Cardiac muscle cell (in vitro differentiated cells and primary cell): ENCODE measurements at regions not wholly inside any gene's neighbourhood (a gene's known extent, or its start where the extent isn't known, plus 50 kb on each side); places are given as distances from the start of the nearest gene placed in this dataset.

Experiments used
- DNase-seq, 2 donors: peaks; one replicate each; pipeline versions ENCODE4 v3.0.0 to v3.0.0-alpha.2; 2010 to 2017; ENCODE audit warnings: low read depth in 1 of 2, low spot score in 1 of 2
- H3K27ac ChIP-seq: fragments of 200-600 bp; sonication (generic); 2 replicates; pipeline ENCODE4 v1.5.1; 2016
- H3K27me3 ChIP-seq: fragments of 200-600 bp; sonication (generic); 2 replicates; pipeline ENCODE4 v1.6.0; 2016; ENCODE audit warnings: control low read depth
- H3K36me3 ChIP-seq: fragments of 200-600 bp; sonication (generic); 2 replicates; pipeline ENCODE4 v1.5.1; 2016; ENCODE audit warnings: control low read depth
- H3K4me1 ChIP-seq: fragments of 200-600 bp; sonication (generic); 2 replicates; pipeline ENCODE4 v1.8.1; 2017; ENCODE audit warnings: low read depth, mild to moderate bottlenecking, mixed run types
- H3K4me3 ChIP-seq: fragments of 200-600 bp; sonication (generic); 2 replicates; pipeline ENCODE4 v1.5.1; 2016; ENCODE audit warnings: mild to moderate bottlenecking
- H3K9me3 ChIP-seq: fragments of 200-600 bp; sonication (generic); 2 replicates; pipeline ENCODE4 v1.5.1; 2017; ENCODE audit warnings: low read depth, mild to moderate bottlenecking, control low read depth
- TF ChIP-seq, protein P1 (sequence below): IDR thresholded peaks from 2 replicates; pipeline ENCODE4 v1.5.1; 2012; ENCODE audit warnings: low read depth, mild to moderate bottlenecking, low read length

DNA sequence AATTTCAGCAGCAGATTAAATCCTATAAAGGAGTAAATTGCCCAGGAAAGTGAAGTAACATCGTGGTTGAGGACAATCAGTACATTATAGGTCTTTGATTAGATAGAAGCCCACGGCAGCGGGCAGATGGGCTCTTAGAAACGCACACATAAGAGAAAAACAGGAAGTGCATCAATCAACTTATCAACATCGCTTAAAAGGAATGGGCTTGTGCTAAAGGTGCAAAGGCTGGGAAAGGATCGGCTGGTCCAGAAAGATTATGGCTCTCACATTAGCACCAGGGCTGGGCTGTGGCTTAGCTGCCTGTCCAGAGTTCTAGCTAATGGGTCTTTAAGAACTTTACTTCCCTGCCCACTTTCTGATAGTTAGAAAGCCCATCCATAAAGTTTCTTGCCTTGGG lies 292.0 kb upstream of the TNRC6C start:
- TF ChIP-seq, protein P1, sequence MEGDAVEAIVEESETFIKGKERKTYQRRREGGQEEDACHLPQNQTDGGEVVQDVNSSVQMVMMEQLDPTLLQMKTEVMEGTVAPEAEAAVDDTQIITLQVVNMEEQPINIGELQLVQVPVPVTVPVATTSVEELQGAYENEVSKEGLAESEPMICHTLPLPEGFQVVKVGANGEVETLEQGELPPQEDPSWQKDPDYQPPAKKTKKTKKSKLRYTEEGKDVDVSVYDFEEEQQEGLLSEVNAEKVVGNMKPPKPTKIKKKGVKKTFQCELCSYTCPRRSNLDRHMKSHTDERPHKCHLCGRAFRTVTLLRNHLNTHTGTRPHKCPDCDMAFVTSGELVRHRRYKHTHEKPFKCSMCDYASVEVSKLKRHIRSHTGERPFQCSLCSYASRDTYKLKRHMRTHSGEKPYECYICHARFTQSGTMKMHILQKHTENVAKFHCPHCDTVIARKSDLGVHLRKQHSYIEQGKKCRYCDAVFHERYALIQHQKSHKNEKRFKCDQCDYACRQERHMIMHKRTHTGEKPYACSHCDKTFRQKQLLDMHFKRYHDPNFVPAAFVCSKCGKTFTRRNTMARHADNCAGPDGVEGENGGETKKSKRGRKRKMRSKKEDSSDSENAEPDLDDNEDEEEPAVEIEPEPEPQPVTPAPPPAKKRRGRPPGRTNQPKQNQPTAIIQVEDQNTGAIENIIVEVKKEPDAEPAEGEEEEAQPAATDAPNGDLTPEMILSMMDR, result no peak

DNA sequence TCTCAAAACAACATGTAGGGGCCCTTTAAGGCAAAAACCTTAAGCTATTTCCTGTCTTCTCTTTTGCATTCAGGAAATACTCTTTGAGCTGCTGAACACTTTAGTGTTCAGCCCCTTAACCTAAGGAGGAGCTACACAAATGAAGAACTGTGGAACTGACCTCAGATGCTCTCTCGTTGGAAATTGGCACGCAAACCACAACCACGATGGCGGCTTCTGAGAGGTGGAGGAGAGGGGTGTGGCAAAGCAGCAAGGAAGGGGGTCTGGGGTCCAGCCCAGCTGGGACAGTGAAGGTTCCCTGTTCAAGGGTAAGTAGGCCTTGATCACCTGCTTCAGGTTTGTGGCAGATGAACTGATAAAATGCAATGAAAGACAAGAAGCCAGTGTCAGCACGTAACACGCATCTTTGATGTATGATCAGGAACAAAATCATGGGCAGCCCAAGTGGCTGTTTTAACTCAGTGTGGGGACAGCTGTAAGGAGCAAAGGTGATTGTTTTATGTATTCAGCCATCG lies 291.6 kb upstream of the TNRC6C start:
- DNase-seq, result no peak
- H3K27me3 ChIP-seq, result no peaks in the 10 kb centered on the region
- TF ChIP-seq, protein P1, result no peak
- H3K9me3 ChIP-seq, result no peaks in the 10 kb centered on the region
- no peaks in the 10 kb centered on the region for H3K4me1 ChIP-seq
- no peaks in the 10 kb centered on the region for H3K36me3 ChIP-seq
- H3K27ac ChIP-seq, result no peak overlapping the region
- no peak overlapping the region for H3K4me3 ChIP-seq

More for the DNA sequence above, 292.0 kb upstream of the TNRC6C start:
- no peaks in the 10 kb centered on the region for H3K4me1 ChIP-seq
- no peaks in the 10 kb centered on the region for H3K9me3 ChIP-seq
- H3K27ac ChIP-seq, result no peak overlapping the region
- H3K4me3 ChIP-seq, result no peak overlapping the region
- H3K36me3 ChIP-seq, result no peaks in the 10 kb centered on the region
- no peaks in the 10 kb centered on the region for H3K27me3 ChIP-seq
- DNase-seq, result no peak

DNA sequence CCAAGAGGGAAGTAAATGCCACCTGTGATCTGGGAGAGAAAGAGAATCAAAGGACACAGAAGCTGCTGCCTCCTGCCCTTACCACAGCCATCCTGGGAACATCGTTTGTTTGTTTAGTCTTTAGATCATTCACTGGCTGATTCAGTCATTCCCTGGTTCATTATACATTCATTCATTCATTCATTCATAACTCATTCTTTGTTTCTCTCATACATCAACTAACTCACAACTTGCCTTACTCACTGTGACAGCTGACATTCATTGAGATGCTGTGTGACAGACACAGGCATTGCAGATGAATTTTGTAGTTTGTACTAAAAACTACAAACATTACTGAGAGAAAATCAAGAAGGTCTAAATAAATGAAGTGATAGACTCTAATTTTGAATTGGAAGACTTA lies 291.0 kb upstream of the TNRC6C start:
- no peaks in the 10 kb centered on the region for H3K9me3 ChIP-seq
- DNase-seq, result no peak
- no peak overlapping the region for H3K27ac ChIP-seq
- no peaks in the 10 kb centered on the region for H3K27me3 ChIP-seq
- TF ChIP-seq, protein P1, result no peak
- no peaks in the 10 kb centered on the region for H3K36me3 ChIP-seq
- no peaks in the 10 kb centered on the region for H3K4me1 ChIP-seq
- H3K4me3 ChIP-seq, result no peak overlapping the region

DNA sequence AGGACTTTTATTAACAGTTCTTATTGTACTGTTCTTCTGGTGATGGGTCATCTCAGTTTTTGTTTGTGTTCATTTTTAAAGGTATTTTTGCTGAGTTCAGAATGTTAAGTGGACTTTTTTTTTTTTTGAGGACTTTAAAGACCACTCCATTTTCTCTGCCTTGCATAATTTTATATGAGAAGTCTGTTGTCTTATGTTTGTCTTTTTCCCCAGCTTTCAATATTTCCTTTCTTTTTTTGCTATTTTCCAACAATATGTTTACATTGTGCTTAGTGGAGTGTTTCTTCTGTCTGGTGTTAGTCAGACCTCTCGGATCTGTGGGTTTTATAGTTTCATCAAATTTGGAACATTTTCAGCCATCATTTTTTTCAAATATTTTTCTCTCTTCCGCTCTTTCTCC lies 290.0 kb upstream of the TNRC6C start:
- Histone ChIP-seq H3K36me3 (no peaks in the 10 kb centered on the region), H3K27me3 (no peaks in the 10 kb centered on the region), H3K9me3 (no peaks in the 10 kb centered on the region), H3K4me3 (no peak overlapping the region), H3K4me1 (no peaks in the 10 kb centered on the region), H3K27ac (no peak overlapping the region)
- DNase-seq, result no peak
- TF ChIP-seq, protein P1, result no peak

DNA sequence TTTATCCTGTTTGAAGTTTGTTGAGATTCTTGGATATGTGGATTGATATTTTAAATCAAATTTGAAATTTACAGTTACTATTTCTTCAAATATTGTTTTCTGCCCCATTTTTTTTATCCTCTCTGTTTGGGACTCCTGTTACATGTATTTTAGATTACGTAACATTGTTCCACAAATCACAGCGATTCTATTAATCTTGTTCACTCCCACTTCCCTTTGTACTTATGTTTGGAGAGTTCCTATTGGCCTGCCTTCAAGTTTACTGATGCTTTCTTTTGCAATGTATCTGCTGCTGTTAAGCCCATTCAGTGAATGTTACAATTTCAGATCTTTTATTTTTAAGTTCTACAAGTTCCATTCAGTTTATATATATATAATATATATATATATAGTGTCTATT lies 288.3 kb upstream of the TNRC6C start:
- H3K27ac ChIP-seq, result no peak overlapping the region
- H3K27me3 ChIP-seq, result no peaks in the 10 kb centered on the region

More for the DNA sequence above, 288.3 kb upstream of the TNRC6C start:
- Histone ChIP-seq H3K4me1 (no peaks in the 10 kb centered on the region), H3K9me3 (no peaks in the 10 kb centered on the region), H3K36me3 (no peaks in the 10 kb centered on the region), H3K4me3 (no peak overlapping the region)
- TF ChIP-seq, protein P1, result no peak
- DNase-seq, result peak in 1 of 2 donors; percentile 47
